ENCODE measurements at regions not wholly inside any gene's neighbourhood (a gene's known extent, or its start where the extent isn't known, plus 50 kb on each side); places are given as distances from the start of the nearest gene placed in this dataset.

DNA sequence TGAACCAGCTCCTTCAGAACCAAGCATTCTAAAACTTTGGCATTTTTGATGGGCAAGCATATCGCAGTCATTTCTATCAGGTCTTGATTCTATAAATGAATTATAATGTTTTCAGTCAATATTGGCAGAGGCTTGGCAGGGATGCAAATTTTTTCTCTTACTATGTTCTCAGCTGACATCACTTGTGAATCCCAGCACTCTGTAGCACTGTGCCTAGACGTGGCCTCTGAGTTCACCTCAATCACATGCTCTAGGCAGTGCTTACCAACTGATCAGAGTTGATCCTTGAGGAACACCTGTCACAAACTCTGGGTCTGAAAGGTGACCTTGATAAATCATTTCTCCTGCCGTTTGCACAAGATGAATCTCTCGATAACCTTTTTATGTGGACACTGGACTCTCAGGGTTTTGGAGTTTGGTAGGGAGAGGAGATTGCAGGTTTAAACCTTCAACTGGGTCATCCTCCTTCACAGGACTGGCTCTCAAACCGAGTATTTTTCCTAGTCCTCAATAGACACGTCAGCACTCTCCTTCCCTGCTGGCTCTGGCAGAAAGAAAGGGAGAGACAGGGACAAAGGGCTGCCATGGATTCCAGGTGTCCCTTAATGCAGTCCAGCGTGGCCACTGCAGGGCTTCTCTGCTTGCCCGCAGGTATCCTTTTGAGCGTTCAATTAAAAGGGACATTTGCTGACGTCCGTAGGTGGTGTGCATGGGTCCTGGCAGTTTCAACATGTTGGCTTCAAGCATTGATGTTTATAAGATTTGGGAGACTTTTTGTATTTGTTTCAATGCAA, 222.3 kb upstream of the CMC1 start:
- H3K27ac ChIP-seq = no peak overlapping the region
- no peak overlapping the region for H3K4me3 ChIP-seq
- WGBS (ENCODE audit: insufficient coverage, low coverage, low lambda C conversion rate, missing lambda C conversion rate) = 62% methylated on average over 9 of the region's 11 CpGs
- no peaks in the 10 kb centered on the region for H3K36me3 ChIP-seq
- no peaks in the 10 kb centered on the region for H3K27me3 ChIP-seq
- ATAC-seq (no peak), DNase-seq (no peak)
- intact Hi-C loops (cut with DNase I) = no loop called here
- TF ChIP-seq POLR2A (IDR thresholded peaks at IDR 0.05) = no peak
- TF ChIP-seq, protein P1, sequence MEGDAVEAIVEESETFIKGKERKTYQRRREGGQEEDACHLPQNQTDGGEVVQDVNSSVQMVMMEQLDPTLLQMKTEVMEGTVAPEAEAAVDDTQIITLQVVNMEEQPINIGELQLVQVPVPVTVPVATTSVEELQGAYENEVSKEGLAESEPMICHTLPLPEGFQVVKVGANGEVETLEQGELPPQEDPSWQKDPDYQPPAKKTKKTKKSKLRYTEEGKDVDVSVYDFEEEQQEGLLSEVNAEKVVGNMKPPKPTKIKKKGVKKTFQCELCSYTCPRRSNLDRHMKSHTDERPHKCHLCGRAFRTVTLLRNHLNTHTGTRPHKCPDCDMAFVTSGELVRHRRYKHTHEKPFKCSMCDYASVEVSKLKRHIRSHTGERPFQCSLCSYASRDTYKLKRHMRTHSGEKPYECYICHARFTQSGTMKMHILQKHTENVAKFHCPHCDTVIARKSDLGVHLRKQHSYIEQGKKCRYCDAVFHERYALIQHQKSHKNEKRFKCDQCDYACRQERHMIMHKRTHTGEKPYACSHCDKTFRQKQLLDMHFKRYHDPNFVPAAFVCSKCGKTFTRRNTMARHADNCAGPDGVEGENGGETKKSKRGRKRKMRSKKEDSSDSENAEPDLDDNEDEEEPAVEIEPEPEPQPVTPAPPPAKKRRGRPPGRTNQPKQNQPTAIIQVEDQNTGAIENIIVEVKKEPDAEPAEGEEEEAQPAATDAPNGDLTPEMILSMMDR (IDR thresholded peaks at IDR 0.05) = no peak
- no peaks in the 10 kb centered on the region for H3K9me3 ChIP-seq
- H3K4me1 ChIP-seq = no peaks in the 10 kb centered on the region

DNA sequence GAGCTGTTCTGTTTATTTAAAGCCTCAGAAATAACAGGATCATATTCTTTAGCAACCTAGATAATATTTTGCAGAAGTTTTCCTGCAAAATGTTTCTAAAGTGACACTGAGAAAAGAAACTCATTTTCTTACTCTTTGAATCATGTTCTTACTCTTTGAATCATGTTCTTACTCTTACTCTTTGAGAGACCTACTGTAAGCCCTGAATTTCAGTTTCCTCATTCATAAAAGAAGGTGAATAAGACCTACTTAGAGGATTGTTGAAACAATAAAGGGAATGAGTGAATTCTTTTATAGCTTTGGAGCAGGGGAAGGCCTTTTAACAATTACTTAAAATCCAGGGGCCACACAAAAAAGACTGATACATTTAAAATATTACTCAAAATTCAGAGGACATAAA, 221.7 kb upstream of the CMC1 start:
- intact Hi-C loops (cut with DNase I) = no loop called here
- H3K4me3 ChIP-seq = no peak overlapping the region
- TF ChIP-seq, protein P1 (IDR thresholded peaks at IDR 0.05) = no peak
- no peaks in the 10 kb centered on the region for H3K36me3 ChIP-seq
- H3K27me3 ChIP-seq = no peaks in the 10 kb centered on the region
- no peaks in the 10 kb centered on the region for H3K4me1 ChIP-seq
- no peaks in the 10 kb centered on the region for H3K9me3 ChIP-seq
- DNase-seq = no peak
- H3K27ac ChIP-seq = no peak overlapping the region
- no peak for ATAC-seq

DNA sequence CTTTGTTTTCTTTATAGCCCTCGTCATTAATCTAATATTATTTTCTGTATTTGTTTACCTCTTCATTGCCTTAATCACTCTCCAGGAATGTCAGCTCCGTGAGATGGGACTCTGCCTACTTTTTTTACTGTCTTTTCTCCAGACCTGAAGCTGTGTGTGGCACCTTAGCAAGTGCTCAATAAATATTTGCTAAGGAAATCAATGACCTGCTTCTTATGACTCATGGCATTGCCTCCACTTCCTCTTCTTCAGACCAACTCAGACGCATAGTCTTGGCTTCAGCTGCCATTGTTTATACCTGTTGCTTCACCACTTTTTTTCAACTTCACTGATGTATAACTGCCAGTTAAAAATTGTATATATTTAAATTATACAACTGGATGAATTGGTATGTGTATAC, 218.5 kb upstream of the CMC1 start:
- Histone ChIP-seq H3K4me1 (no peaks in the 10 kb centered on the region), H3K27me3 (no peaks in the 10 kb centered on the region), H3K9me3 (no peaks in the 10 kb centered on the region), H3K27ac (no peak overlapping the region), H3K36me3 (no peaks in the 10 kb centered on the region), H3K4me3 (no peak overlapping the region)
- WGBS (ENCODE audit: insufficient coverage, low coverage, low lambda C conversion rate, missing lambda C conversion rate) = 38% methylated on average over 3 of the region's 3 CpGs
- ATAC-seq (no peak), DNase-seq (no peak)
- intact Hi-C loops (cut with DNase I) = no loop called here
- TF ChIP-seq, protein P1 (IDR thresholded peaks at IDR 0.05) = no peak
- TF ChIP-seq POLR2A (IDR thresholded peaks at IDR 0.05) = no peak

DNA sequence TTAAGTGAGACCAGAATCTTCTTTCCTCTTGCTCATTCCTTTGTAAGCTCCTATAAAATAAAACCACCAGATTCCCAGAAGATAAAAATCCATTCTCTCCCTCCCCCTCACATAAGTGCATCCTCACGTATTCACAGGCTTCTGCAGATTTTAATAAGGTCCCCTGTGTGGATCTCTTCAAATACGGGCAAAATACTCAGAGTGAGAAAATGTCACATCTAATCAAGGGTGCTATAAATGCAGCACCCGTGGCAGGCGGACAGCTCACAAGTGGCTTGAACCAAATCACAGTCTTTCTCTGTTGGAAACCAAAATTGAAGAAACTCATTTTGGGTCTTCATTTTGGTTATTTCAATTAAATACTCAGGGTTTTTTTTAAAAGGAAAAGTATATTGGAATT, 212.9 kb upstream of the CMC1 start:
- H3K9me3 ChIP-seq = no peaks in the 10 kb centered on the region
- H3K27me3 ChIP-seq = no peaks in the 10 kb centered on the region
- intact Hi-C loops (cut with DNase I) = no loop called here
- DNase-seq (no peak), ATAC-seq (no peak)
- no peak overlapping the region for H3K4me3 ChIP-seq
- 42% methylated on average over 4 of the region's 4 CpGs for WGBS (ENCODE audit: insufficient coverage, low coverage, low lambda C conversion rate, missing lambda C conversion rate)
- TF ChIP-seq POLR2A (IDR thresholded peaks at IDR 0.05) = no peak
- TF ChIP-seq, protein P1 (IDR thresholded peaks at IDR 0.05) = no peak
- H3K27ac ChIP-seq = no peak overlapping the region
- H3K36me3 ChIP-seq = no peaks in the 10 kb centered on the region
- no peaks in the 10 kb centered on the region for H3K4me1 ChIP-seq
